ENCODE measurements at regions not wholly inside any gene's neighbourhood (a gene's known extent, or its start where the extent isn't known, plus 50 kb on each side); places are given as distances from the start of the nearest gene placed in this dataset.
"Not testable (repeated sequence)": the region's sequence is repeated elsewhere in the genome, so short reads cannot be mapped to it uniquely, and the experiment has no call there.

- no peak overlapping the region for H3K27ac Mint-ChIP-seq
Observed at GRCh38 chr10:22825841-22826240, 102.0 kb upstream of the ARMC3 start.

GRCh38 chr10:22824984-22825383 lies 102.9 kb upstream of the ARMC3 start:
- no peak for DNase-seq (ENCODE audit: low spot score, unreplicated experiment)
- Mint-ChIP-seq H3K4me3 (ENCODE audit: low read depth) (no peak overlapping the region), H3K4me1 (ENCODE audit: low read depth) (peaks cover 3% of the 10 kb centered on the region), H3K27ac (peak overlapping the region; percentile 56), H3K9me3 (ENCODE audit: low read depth) (peaks cover 10% of the 10 kb centered on the region), H3K36me3 (ENCODE audit: insufficient read depth) (no peaks in the 10 kb centered on the region), H3K27me3 (no peaks in the 10 kb centered on the region)
- no peak for TF ChIP-seq CTCF (IDR thresholded peaks at IDR 0.05; ENCODE audit: unreplicated experiment)

More at GRCh38 chr10:22825841-22826240, 102.0 kb upstream of the ARMC3 start:
- Mint-ChIP-seq H3K4me3 (ENCODE audit: low read depth) (no peak overlapping the region), H3K4me1 (ENCODE audit: low read depth) (peaks cover 3% of the 10 kb centered on the region), H3K36me3 (ENCODE audit: insufficient read depth) (no peaks in the 10 kb centered on the region), H3K27me3 (no peaks in the 10 kb centered on the region), H3K9me3 (ENCODE audit: low read depth) (peaks cover 10% of the 10 kb centered on the region)
- no peak for TF ChIP-seq CTCF (IDR thresholded peaks at IDR 0.05; ENCODE audit: unreplicated experiment)
- no peak for DNase-seq (ENCODE audit: low spot score, unreplicated experiment)

- Mint-ChIP-seq H3K9me3 (ENCODE audit: low read depth) (peaks cover 10% of the 10 kb centered on the region), H3K36me3 (ENCODE audit: insufficient read depth) (no peaks in the 10 kb centered on the region), H3K27me3 (no peaks in the 10 kb centered on the region), H3K4me3 (ENCODE audit: low read depth) (no peak overlapping the region), H3K4me1 (ENCODE audit: low read depth) (peaks cover 3% of the 10 kb centered on the region), H3K27ac (no peak overlapping the region)
- TF ChIP-seq CTCF (IDR thresholded peaks at IDR 0.05; ENCODE audit: unreplicated experiment) = no peak
- no peak for DNase-seq (ENCODE audit: low spot score, unreplicated experiment)
Observed at GRCh38 chr10:22824520-22824919, 103.3 kb upstream of the ARMC3 start.

GRCh38 chr10:22823109-22823508 lies 104.7 kb upstream of the ARMC3 start:
- Mint-ChIP-seq H3K36me3 (ENCODE audit: insufficient read depth) (no peaks in the 10 kb centered on the region), H3K9me3 (ENCODE audit: low read depth) (peaks cover 7% of the 10 kb centered on the region), H3K4me1 (ENCODE audit: low read depth) (peaks cover 3% of the 10 kb centered on the region), H3K27ac (no peak overlapping the region), H3K27me3 (no peaks in the 10 kb centered on the region), H3K4me3 (ENCODE audit: low read depth) (no peak overlapping the region)
- no peak for TF ChIP-seq CTCF (IDR thresholded peaks at IDR 0.05; ENCODE audit: unreplicated experiment)
- no peak for DNase-seq (ENCODE audit: low spot score, unreplicated experiment)

GRCh38 chr10:22821921-22822320 lies 105.9 kb upstream of the ARMC3 start:
- not testable (repeated sequence) for H3K9me3 Mint-ChIP-seq (ENCODE audit: low read depth); H3K4me3 Mint-ChIP-seq (ENCODE audit: low read depth); H3K27ac Mint-ChIP-seq; H3K4me1 Mint-ChIP-seq (ENCODE audit: low read depth); H3K27me3 Mint-ChIP-seq; H3K36me3 Mint-ChIP-seq (ENCODE audit: insufficient read depth); DNase-seq (ENCODE audit: low spot score, unreplicated experiment)

- Mint-ChIP-seq H3K4me1 (ENCODE audit: low read depth) (peaks cover 3% of the 10 kb centered on the region), H3K27ac (no peak overlapping the region), H3K9me3 (ENCODE audit: low read depth) (peaks cover 7% of the 10 kb centered on the region), H3K27me3 (no peaks in the 10 kb centered on the region), H3K4me3 (ENCODE audit: low read depth) (no peak overlapping the region), H3K36me3 (ENCODE audit: insufficient read depth) (no peaks in the 10 kb centered on the region)
- TF ChIP-seq CTCF (IDR thresholded peaks at IDR 0.05; ENCODE audit: unreplicated experiment) = no peak
- no peak for DNase-seq (ENCODE audit: low spot score, unreplicated experiment)
Observed at GRCh38 chr10:22821501-22821900, 106.4 kb upstream of the ARMC3 start.
